H1 (cell line): ENCODE measurements at regions not wholly inside any gene's neighbourhood (a gene's known extent, or its start where the extent isn't known, plus 50 kb on each side); places are given as distances from the start of the nearest gene placed in this dataset.

ENCODE experiments used
- EZH2 ChIP-seq: fragments of 200-600 bp; sonication (generic); IDR thresholded peaks from 2 replicates; pipeline ENCODE4 v1.7.1; 2012; ENCODE audit warnings: low read depth, mild to moderate bottlenecking, moderate library complexity, low read length, inconsistent platforms; ENCODE audit not compliant: severe bottlenecking
- SP4 ChIP-seq: IDR thresholded peaks from 2 replicates; pipeline ENCODE4 v1.6.1; 2012; ENCODE audit warnings: low read length, inconsistent platforms
- TAF1 ChIP-seq: IDR thresholded peaks from 2 replicates; pipeline ENCODE4 v1.6.1; 2011; ENCODE audit warnings: mild to moderate bottlenecking, low read depth, low read length

DNA sequence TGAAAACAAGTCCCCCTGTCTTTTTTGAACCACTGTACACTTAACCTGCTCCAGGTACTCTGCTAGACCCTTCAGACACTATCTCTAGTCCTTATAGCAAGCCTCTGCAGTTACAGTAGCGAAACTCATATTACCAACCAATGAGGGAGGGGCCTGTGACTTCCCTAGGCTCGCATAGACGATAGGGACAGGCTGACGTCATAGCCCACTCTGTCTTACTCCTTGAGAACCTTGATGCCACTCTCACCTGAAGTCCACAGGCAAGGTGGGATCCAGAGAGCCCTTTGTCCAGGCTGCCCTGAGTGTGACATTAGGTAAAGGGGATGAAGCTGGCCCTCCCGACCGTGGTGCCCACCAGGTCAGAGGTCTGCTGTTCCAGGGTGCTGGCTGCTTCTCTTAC is 65.3 kb downstream of the ACTBL2 start (continued):
- no peak for TF ChIP-seq EZH2
- TF ChIP-seq SP4 = no peak
- TF ChIP-seq TAF1 = no peak
